GM12892 (cell line): ENCODE measurements at regions not wholly inside any gene's neighbourhood (a gene's known extent, or its start where the extent isn't known, plus 50 kb on each side); places are given as distances from the start of the nearest gene placed in this dataset.

Experiments
- DNase-seq: peaks from one replicate; pipeline ENCODE4 v3.0.0; 2011; ENCODE audit not compliant: insufficient read length
- FAIRE-seq: peaks from 2 replicates; lab custom pipeline; 2011; peaks lifted over from hg19 to GRCh38; lab: Jason Lieb, UNC
- POLR2A ChIP-seq: IDR thresholded peaks from 2 replicates; pipeline ENCODE4 v1.6.1; 2011; ENCODE audit warnings: low read depth, low read length, control low read depth
- POLR2AphosphoS5 ChIP-seq: IDR thresholded peaks from 2 replicates; pipeline ENCODE4 v1.6.1; 2011; ENCODE audit warnings: low read depth, low read length, control low read depth
- TAF1 ChIP-seq: IDR thresholded peaks from 2 replicates; pipeline ENCODE4 v1.6.1; 2011; ENCODE audit warnings: low read depth, mild to moderate bottlenecking, control low read depth, low read length, borderline replicate concordance

DNA sequence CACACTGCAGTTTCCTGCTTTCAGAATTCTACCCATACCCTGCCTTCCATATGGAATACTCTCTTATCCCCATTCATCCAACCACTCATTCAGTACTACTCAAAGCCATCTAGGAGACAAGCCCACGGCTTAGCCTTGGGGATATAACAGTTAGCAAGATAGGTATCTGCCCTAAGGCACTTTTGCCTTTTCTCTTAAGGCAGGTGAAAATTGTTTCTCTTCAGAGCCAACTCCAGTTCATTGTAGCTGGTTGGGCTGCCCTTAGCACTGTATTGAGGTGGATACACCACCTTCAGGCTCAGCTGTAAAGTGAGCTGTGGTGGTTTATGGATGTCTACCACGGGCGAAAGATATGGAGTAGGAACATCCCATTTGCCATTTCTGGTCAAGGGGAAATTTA lies 729.7 kb upstream of the TBX3 start:
- FAIRE-seq = no peak
- no peak for DNase-seq
- no peak for TF ChIP-seq POLR2A
- TF ChIP-seq POLR2AphosphoS5 = no peak
- TF ChIP-seq TAF1 = no peak

DNA sequence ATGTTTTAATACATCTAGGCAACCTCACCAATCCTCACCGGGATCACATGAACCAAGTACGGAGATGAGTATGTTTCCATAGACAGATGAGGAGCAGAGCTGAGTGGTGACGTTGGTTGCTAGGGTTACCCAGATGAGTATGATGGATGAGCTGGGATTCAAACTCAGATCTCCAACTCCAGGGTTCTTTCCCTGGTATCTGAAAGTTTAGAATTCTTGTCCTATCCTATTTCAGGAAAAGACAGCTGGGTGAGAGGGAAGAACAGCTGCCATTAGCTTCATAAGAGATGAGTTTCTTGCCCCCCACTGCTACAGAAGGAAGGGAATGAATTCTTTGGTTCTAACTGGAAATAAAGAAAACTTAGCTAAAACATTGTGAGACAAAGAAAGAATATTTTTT lies 728.9 kb upstream of the TBX3 start:
- DNase-seq = no peak

DNA sequence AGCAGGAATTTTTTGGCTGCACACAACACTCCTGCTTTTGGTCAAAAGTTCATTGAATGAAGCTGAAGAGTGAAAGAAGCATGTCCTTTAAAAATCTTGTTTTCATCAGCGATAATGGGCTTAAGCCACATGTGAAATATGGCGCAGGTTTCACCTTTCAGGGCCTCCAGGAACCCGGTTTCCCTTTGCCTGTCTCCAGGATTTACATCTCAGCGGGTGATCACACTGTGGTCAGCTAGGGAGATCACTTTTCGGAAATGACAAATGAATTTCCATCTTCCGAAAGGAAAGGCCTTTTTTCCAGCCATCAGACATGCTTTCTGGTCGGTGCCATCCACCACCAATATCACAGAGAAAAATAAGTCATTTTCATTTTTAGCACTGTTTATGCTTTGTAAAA lies 727.1 kb upstream of the TBX3 start:
- TF ChIP-seq POLR2AphosphoS5 (no peak), POLR2A (no peak), TAF1 (no peak)
- DNase-seq (no peak), FAIRE-seq (no peak)

More for the DNA sequence above, 728.9 kb upstream of the TBX3 start:
- TF ChIP-seq POLR2A = no peak
- TF ChIP-seq POLR2AphosphoS5 = no peak
- TF ChIP-seq TAF1 = no peak
- no peak for FAIRE-seq

DNA sequence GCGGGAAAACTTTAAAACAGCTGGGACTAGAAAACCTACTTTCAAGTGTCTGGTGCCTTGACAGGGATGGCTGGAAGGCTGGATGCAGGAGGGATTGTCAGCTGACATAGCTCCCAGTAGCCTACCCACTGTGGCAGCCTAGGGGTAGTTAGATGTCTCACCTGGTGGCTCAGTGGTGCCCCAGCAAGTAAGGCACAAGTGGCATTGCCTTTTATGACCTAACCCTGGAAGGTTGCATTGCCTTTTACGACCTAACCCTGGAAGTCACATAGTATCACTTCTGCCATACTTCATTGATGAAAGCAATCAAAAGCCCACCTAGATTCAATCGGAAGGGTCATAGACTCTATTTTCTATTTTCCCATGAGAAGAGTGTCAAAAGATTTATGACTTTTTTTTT lies 724.7 kb upstream of the TBX3 start:
- FAIRE-seq (no peak), DNase-seq (no peak)
- TF ChIP-seq POLR2A (no peak), POLR2AphosphoS5 (no peak), TAF1 (no peak)

DNA sequence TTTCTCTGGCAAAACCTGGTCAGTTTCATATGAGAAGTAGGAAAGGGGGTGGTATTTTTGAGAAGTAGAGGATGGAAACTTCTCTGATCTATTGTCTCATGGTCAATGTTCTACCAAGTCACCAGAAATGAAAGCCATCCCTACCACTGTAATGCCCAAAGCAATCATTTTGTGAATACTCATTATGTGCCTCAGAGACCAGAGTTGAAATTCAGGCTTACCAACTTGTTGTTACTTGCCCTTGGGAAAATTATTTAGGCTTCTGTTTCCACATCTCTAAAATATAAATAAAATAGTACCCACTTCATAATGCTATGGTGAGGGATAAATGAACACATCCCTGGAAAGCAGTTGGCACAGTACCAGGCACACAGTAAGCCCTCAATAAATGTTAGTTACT lies 723.7 kb upstream of the TBX3 start:
- DNase-seq = no peak
- TF ChIP-seq POLR2A (no peak), POLR2AphosphoS5 (no peak), TAF1 (no peak)
- FAIRE-seq = no peak

DNA sequence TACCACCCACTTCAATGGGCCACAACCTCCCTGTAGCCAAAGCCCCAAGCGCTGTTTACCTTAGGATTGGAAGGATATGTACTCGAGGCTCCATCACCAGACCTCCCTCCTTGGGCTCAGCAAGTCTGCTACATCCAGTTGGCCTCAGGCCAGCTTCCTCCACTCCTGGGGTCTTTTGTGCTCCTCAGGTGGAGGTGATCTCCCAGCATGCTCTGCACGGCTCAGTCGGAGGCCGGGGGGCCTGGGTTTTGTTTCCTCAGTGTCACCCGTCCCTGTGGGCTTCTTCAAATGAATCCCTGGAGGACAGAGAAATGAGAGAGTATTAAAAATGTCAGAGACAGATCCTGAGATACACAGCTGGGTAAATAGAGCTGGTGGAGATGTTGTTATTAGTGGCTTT lies 723.1 kb upstream of the TBX3 start:
- TF ChIP-seq TAF1 (no peak), POLR2A (no peak), POLR2AphosphoS5 (no peak)
- DNase-seq (no peak), FAIRE-seq (no peak)

DNA sequence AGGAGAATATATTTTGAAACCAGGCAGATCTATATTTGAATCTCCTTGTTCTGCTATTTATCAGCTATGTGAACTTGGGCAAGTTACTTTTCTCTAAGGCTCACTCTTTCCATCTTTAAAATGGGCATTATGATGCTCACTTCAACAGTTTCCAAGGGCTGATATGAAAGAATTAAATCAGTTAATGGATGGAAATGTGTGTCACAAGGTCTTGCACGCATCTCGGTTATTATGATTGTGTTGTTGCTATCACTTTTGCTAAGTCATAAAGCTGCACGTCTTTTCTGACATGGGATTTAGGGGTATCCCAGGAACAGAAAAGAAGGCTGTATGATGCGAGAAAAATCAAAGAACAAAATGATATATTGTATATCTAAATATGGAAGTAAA lies 721.5 kb upstream of the TBX3 start:
- DNase-seq (no peak), FAIRE-seq (no peak)
- no peak for TF ChIP-seq POLR2A
- TF ChIP-seq TAF1 = no peak
- TF ChIP-seq POLR2AphosphoS5 = no peak

DNA sequence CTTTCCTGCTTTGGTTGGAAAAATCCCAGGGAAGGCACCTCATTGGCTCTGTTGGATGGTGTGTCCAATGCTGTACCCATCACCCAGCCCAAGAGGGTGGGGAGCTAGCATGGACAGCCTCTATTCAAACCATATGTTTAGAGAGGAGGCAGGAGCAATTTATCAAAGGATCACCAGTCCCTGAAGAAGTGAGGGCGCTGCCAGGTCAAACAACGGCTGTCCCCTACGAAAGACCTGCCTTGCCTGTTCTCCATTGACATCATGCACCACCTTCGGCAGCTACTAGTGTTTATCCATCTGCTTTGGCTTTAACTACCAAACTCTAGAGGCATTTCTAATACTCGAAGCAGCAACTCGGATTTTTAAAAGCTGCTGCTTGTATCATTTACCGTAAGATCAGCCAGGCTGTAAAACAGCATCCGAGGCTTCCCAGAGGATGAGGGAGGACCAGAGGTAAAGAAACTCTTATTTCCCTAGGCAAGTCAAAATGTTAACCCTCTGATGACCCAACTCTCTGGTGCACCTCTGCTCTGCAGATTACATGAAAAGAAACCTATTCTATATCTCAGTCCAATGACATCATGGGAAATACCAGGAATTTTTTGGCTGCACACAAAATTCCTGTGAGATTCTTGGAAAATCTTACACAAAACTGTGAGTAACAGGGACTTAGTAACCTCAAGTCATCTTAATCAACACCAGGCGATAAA lies 720.9 kb upstream of the TBX3 start:
- FAIRE-seq (no peak), DNase-seq (no peak)
- TF ChIP-seq POLR2A = no peak
- TF ChIP-seq POLR2AphosphoS5 = no peak
- no peak for TF ChIP-seq TAF1

DNA sequence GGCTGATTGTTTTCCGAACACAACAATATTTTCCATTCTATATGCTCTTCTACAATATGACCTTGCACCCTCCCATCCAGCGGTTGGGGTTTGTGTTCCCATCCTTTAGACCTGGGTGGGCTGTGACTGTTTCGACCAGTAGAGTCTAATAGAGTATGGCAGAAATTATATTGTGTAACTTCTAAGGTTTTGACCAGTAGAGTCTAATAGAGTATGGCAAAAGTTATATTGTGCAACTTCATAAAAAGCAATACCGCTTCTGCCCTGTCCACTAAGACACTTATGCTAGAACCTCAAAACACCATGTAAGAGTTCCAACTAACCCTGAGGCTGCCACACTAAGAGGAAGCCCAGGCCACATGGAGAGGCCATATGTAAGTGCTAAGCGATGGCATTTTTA lies 719.7 kb upstream of the TBX3 start:
- TF ChIP-seq POLR2AphosphoS5 (no peak), POLR2A (no peak), TAF1 (no peak)
- DNase-seq (no peak), FAIRE-seq (no peak)

DNA sequence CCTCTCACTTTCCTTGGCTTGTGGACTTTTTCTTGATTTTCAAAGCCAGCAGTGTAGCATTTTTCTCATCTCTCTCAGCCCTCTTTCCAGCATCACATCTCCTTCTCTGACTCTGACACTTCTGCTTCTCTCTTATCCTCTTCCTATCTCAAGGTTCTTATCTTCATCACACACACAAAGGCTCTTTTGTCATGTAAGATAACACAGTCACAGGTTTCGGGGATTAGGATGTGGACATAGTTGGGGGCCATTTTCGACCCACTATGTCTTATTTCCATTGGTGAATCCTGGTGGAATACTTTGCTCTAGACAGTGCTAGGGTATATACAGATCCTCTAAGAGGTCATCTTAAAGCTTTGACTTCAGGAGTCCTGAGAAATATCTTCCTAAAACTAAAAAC lies 719.3 kb upstream of the TBX3 start:
- DNase-seq (no peak), FAIRE-seq (no peak)
- TF ChIP-seq TAF1 = no peak
- no peak for TF ChIP-seq POLR2A
- TF ChIP-seq POLR2AphosphoS5 = no peak

DNA sequence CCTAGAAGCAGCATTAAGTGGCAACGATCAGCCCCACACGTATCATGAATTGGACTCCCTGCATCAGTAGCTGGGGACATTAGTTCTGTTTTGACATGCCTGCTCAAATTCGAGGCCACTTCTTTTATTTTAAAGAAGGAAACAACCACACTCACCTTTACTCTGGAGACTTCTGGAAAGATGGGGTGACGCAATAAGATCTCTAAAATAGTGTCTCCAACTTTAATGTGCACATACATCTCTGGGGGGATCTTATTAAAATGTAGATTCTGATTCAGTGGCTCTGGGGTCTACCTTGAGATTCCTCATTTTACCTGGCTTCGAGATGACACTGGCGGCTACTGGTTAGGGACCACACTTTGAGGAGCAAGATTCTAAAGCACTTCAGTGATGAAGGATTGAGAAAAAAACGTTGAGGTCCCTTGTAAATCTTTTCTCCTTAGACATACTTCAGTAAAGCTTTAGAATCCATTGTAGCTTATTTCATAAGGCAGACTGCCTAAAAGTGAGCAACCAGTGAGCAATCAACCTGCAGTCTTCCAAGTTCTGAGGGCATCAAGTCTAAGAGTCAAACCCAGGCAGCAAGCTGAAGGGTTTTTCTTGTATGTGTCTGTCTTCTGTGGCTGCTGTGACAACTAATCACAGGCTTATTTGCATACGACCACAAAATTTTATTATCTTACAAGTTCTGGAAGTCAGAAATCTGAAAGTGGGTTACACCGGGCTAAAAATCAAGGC lies 718.6 kb upstream of the TBX3 start:
- FAIRE-seq = no peak
- DNase-seq = no peak
- no peak for TF ChIP-seq POLR2A
- TF ChIP-seq POLR2AphosphoS5 = no peak
- TF ChIP-seq TAF1 = no peak

DNA sequence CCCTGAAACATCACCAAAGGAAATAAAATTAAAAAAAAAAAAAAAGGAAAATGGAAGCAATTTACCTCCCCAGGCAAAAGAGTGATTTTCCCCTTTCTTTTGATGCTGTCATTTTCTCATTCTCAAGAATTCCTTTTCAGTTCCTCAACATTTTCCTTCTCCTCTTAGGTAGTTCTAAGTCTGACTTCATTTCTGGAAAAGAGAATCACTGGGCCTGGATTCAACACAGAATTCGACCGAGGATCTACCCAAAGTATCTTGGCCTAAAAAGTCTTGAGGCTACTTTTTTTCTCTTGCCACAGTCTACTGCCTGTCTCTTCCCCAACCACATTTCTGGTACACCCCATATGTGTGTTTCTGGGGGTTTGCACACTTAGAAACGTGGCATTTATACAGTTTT lies 717.8 kb upstream of the TBX3 start:
- no peak for DNase-seq
- FAIRE-seq = no peak
- TF ChIP-seq POLR2A (no peak), TAF1 (no peak), POLR2AphosphoS5 (no peak)
